ENCODE measurements at regions not wholly inside any gene's neighbourhood (a gene's known extent, or its start where the extent isn't known, plus 50 kb on each side); places are given as distances from the start of the nearest gene placed in this dataset.
"Not testable (repeated sequence)": the region's sequence is repeated elsewhere in the genome, so short reads cannot be mapped to it uniquely, and the experiment has no call there.

DNA sequence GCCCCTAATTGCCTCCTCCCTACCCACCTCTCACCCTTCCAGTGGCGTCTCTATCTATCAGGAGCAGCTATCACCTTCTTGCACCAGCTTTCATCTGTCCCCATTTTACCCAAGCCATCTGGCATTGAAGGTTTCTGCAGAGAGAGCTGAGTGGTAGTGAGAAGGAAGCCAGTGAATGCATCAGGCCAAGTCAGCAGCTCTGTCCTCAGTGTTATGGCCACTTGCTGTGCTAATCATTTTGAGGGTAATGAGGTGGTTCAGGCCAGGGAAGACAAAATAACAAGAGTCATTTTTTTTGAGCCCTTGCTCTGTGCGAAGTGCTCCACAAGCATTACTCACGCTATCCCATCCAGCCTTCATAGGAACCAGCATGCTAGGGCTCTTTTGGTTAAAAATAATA is 164.7 kb downstream of the SUDS3 start:
- DNase-seq = no peak

DNA sequence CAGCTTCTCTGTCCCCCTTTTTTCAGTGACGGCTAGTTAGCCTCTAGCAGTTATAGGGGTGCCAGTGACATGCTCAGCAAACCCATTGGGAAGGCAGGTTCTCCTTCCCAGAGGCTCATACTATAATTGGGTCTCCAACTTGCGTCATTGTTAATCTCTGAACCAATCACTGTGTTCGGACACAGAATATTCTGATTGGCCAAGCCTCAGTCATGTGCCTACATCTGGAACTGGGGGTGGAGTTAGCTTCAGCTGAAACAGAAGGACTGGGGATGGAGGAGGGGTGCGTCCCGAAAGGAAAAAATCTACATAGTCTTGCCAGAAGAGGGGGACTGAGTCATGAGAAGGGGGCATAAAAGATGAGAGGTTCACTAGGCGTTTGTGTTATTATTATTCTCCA is 165.6 kb downstream of the SUDS3 start:
- DNase-seq = no peak

DNA sequence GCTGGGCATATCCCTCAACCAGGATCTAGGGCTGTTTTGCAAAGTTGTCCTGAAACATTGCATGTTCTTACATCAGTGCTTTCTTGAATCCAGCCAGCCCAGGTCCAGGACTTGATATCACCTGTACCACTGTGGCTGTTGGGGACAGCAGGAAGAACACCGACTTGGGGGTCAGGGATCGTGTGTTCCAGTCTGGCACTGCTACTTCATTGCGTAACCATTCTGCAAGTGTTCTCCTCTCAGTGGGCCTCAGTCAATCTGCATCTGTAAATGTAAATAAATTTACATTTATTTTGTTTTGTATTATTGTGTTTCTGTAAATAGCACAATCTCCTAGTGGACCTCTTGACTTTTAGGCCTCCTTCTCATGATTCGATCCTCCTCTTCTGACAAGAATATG is 167.3 kb downstream of the SUDS3 start:
- DNase-seq = no peak

- no peak for DNase-seq
These were observed 168.2 kb downstream of the SUDS3 start for GRCh38 chr12:118544569-118544968.

- not testable (repeated sequence) for DNase-seq
These were observed 171.3 kb downstream of the SUDS3 start for GRCh38 chr12:118547606-118548005.

DNA sequence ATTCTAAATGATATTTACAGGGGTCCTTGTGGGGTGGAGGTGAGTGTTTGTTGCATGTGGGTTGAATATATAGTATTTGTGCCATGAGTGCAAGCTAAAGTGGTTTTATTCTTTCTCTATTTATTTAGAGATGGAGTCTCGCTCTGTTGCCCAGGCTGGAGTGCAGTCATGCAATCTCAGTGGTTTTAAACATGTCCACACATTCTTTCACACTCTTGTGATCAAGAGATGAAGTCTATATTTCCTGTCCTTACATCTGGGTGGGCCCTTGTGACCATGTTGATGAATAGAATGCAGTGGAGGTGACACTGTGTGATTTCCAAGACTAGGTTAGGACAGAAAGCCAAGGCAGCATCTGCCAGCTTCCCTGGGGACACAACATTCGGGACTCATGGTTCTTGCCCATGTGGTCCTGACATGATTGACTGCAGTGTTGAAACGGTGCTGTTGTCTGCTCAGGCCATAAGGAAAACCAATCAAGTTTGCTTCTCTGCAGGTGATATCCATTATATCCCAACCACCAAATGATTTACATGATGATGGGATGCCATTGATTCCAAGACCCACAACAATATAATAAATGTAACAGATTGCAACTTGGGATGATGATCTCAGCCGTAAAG is 172.6 kb downstream of the SUDS3 start:
- no peak for DNase-seq

DNA sequence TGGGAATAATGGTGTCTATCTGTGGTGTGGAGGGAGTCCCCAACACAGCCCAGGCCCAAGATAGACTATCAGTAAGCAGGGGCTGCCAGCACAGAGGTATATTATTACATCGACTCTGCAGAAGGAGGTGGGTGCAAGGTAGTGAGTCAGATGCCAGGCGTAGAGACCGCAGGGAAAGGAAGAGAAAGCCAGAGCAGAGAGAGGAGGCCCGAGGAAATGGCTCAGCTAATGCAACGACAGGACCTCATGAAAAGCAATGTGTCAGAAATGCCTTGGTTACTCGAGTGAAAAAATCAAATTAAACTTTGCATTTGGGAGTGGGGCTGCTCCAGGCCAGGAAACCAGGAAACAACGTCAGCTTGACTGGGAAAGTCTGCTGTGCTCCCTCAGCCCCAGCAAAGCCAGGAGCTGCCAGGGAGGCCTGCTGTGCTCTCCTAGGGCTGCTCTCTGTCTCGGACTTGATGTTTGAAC is 173.2 kb downstream of the SUDS3 start:
- no peak for DNase-seq

DNA sequence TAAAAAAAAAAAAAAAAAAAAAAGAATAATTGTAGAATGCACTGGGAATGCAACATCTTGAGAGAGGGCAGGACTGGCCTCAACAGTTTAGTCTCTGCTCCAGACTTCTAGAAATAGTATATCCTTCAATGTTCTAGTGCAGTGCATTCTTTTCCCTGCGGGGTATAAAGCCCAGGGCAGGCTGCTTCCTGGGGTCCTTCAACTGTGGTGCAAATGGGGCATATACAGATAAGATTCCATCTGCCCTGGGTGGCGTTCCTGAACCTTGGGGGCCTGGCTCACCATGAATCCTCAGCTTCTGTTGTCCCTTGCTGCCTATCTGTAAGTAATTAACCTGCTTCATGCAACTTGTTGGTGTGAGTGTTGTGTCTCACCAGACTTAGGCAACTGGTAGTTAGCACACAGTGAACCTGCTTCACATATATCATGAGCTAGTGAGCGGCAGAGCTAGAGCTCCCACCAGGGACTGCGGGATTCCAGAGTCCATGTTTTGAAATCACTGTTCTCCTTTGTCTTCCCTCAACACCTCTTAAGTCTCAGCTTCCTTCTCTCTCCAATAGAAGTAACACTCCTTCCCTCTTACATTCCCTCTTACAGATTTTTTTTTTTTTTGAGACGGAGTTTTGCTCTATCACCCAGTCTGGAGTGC is 177.6 kb downstream of the SUDS3 start:
- no peak for DNase-seq

- DNase-seq = no peak
These were observed 182.6 kb downstream of the SUDS3 start for GRCh38 chr12:118558941-118559340.

DNA sequence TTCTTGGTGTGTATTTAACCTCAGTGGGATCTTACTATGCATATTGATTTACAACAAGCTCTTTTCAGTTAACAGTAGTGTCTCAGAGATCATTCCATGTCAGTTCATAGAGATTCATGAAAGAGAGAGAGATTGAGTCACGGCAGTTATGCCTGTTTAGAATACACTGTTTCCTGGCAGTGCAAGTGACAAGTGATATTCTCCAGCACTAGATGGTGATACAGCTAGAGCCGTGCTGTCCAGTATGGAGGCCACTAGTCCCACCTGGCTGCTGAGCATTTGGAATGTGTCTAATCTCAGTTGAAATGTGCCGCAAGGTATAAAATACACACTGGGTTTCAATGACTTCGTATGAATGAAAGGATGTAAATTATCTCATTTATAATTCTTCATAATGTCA is 184.4 kb downstream of the SUDS3 start:
- DNase-seq = no peak

GRCh38 chr12:118571730-118572129 is 195.4 kb downstream of the SUDS3 start:
- DNase-seq = no peak

- no peak for DNase-seq
These were observed 197.9 kb downstream of the SUDS3 start for GRCh38 chr12:118574288-118574687.

- no peak for DNase-seq
These were observed 199.4 kb downstream of the SUDS3 start for GRCh38 chr12:118575730-118576129.

- no peak for DNase-seq
These were observed 205.0 kb downstream of the SUDS3 start for GRCh38 chr12:118581371-118581770.

- no peak for DNase-seq
These were observed 206.5 kb downstream of the SUDS3 start for GRCh38 chr12:118582863-118583262.

GRCh38 chr12:118586433-118586832 is 210.1 kb downstream of the SUDS3 start:
- DNase-seq = no peak

DNA sequence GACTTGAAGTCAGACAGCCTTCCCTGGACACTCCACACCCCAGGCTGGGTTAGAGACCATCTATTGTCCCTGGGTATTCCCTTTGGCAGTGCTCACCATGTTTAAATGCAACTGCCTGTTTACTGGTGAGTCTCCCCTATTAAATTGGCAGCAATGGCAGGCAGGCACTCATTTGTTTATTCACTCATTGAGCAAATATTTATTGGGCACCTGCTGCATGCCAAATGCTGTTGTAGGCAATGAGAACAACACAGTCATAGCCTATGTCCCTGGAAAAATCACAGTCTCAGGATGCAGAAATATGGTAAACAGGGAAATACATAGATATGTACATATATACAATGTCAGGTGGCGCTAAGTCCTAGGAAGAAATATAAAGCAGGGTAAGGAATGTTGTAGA is 212.8 kb downstream of the SUDS3 start:
- DNase-seq = no peak

DNA sequence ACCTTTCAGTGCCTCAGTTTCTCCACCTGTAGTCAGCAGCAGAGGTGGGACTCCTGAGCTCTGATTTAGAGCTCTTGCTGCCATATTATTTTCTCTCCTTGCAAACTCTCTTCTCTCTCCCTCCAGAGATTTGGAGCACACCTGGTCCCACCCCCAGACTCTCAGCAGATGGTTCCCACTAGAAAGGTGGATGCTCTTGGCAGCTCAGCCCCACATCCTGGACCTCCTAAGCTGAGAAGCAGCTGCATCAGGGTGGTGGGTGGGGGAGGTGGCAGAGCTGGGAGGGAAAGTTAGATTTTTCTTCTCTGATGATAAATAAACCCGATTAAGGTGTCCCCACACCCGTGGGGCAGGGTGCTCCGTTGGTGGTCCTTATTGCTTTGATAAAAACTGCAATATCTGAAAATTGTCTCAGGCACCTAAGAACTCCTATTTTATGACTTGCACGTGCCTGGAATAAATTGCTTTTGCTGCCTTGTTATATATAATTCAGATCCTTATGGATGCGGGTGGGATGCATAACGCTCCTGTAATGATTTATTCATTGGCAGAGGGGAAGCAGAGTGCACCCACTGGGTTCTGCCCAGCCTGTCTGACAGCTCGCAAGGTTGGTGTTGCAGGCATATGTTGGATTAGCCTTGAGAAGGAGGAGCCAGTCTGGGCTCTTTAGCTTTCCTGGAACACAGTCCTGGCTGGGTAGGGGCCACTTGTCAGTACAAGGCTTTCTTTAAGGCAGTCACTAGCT is 214.2 kb downstream of the SUDS3 start:
- DNase-seq = no peak

GRCh38 chr12:118603610-118604361 is 227.4 kb downstream of the SUDS3 start:
- peak; percentile 45 for DNase-seq

DNA sequence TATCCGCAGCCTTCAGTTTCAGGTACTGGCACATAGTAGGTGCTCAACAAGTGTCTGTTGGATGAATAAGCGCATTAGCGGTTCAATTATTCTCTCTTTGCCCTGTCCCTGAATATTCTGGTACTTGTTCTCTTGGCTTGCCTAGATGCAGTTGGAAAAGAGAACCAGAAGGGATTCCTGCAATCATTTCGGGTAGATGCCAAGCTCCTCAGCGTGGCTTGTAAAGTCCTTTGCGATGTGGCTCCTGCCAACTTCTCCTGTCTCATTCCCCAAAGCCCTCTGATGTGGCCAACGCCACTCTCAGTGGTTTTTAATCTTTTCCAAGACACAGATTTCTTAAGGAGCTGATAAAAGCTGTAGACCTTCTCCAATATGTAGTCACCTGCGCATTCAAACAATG is 230.3 kb downstream of the SUDS3 start:
- DNase-seq = no peak

GRCh38 chr12:118607831-118608230 is 231.5 kb downstream of the SUDS3 start:
- DNase-seq = no peak

GRCh38 chr12:118608770-118609344 is 232.5 kb downstream of the SUDS3 start:
- no peak for DNase-seq

DNA sequence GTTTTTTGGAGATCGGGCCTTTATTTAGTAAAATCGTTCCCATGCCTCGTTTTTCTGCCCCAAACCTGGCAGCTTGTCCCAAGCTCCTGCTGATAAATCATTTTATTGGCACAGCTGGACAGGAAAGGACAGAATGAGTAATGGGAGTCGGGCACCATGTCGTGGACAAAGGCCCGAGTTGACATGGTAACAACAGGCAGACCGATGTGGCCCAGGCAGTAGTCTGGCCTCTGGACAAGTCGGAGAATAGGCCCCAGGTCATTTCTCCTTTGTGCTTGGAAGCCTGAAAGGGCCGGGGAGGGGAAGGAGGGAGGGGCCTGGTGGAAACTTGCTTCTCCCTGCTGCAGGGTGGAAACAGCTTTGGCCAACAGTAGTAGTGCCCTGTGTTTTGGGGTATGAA is 234.9 kb downstream of the SUDS3 start:
- no peak for DNase-seq

All from NCI-H1105 treated with DMSO at 0.1 percent for 48 hours (cell line).